ENCODE measurements at regions not wholly inside any gene's neighbourhood (a gene's known extent, or its start where the extent isn't known, plus 50 kb on each side); places are given as distances from the start of the nearest gene placed in this dataset.

DNA sequence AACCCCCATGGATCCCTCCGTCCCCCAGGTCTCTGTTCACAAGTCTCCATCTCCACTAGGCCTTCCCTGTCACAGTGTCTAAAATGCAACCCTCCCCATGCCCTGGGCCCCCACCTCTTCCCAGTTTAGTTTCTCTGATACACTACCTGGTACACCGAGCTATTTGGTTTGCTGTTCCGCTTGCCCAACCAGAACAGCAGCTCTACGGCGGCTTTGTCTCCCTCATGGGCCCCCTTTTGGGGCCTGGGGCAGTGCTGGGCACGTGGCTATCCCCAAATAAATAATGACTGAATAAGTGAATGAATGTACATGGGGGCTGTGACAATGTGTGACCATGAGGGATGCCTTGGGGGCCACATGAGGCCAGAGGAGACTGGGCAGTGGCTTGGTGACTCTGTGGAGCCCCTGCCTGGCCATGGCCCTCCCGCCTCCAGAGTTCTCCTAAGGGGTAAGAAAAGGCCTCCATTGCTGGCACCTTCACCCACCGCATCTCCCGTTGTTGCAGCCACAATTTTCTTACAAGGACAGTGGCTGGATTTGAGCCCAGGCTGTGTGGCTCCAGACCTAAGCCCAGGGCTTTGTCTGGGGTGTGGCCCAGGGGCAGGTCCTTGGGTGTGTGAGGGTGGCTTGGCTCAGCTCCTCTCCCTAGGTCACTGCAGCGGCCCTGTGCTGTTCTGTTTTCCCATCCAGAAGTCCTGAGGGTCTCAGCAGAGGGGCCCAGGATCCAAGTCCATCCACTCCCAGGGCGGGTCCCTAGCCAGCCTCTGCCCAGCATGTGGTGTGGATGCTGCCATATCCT lies 408.5 kb upstream of the SULF2 start:
- TF ChIP-seq CTCF (IDR thresholded peaks at IDR 0.05) (no peak), POLR2AphosphoS5 (IDR thresholded peaks at IDR 0.05) (no peak), EP300 (IDR thresholded peaks at IDR 0.05) (no peak), POLR2A (IDR thresholded peaks at IDR 0.05; ENCODE audit: low read depth) (no peak)
